Mesodermal cell (in vitro differentiated cells): ENCODE measurements at regions not wholly inside any gene's neighbourhood (a gene's known extent, or its start where the extent isn't known, plus 50 kb on each side); places are given as distances from the start of the nearest gene placed in this dataset.

Experiments
- H3K27ac ChIP-seq: 2 replicates; pipeline ENCODE4 v1.7.0; 2013; ENCODE audit warnings: mild to moderate bottlenecking, low read depth, low read length, moderate library complexity; ENCODE audit not compliant: severe bottlenecking
- H3K36me3 ChIP-seq: 2 replicates; pipeline ENCODE4 v1.7.1; 2013; ENCODE audit warnings: mild to moderate bottlenecking, low read length, moderate library complexity; ENCODE audit not compliant: control insufficient read depth, insufficient read depth
- H3K4me1 ChIP-seq: one replicate; pipeline ENCODE4 v1.7.1; 2013; ENCODE audit warnings: mild to moderate bottlenecking, low read length; ENCODE audit not compliant: insufficient read depth, control insufficient read depth, poor library complexity, severe bottlenecking
- H3K4me3 ChIP-seq: 2 replicates; pipeline ENCODE4 v1.7.0; 2013; ENCODE audit warnings: low read length, control low read depth, mild to moderate bottlenecking; ENCODE audit not compliant: insufficient read depth, poor library complexity, severe bottlenecking; ENCODE audit errors: extremely low read depth
- H3K9me3 ChIP-seq: 2 replicates; pipeline ENCODE4 v1.7.1; 2013; ENCODE audit warnings: mild to moderate bottlenecking, low read length, moderate library complexity; ENCODE audit not compliant: control insufficient read depth
- WGBS, 2 experiments: methylation state at CpG; one replicate each; pipeline ENCODE4 v1.1.5; 2013; ENCODE audit warnings: missing lambda C conversion rate in 2 of 2; ENCODE audit not compliant: insufficient coverage in 2 of 2; 5-methylcytosine and 5-hydroxymethylcytosine counted together

DNA sequence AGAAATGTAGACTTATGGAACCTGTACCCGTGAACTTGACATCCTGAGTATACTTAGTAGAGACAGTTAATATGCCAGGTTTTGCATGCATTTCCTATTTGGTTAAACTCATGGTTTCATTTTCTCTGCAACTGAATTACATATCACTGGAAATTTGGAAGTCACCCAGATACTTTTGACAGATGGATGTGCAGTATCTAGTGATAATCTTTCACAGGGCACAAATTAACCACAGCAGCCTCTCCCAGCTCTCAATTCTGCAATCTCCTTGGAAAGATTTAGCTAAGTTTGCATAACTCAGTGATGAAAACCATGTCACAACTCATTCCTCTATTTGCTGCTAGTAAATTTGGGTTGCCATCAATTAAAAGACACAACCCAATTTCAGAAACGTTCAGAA is 162.3 kb upstream of the TPM1 start:
- WGBS, 2 experiments: 90 to 100% methylated on average over 1 of the region's 2 CpGs
- Histone ChIP-seq H3K4me1 (peaks cover 11% of the 10 kb centered on the region), H3K4me3 (no peak overlapping the region)

DNA sequence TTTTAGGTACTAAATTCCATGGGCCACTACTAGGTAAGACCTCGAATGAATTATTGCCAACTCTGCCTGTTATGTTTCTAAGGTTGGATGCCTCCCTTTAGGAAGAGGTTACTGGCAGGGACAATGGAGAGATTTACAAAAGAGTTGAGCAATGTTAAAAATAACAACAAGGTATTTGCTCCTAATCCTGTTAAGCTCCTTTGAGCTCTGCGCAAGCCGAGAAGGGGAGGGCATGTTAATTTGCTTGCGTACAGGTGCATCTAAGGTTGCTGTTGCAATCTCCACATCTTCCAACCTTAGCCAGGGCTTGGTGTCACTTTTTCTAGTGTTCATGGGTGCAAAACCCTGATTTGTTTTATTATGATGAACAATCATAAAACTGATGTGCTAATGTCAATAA is 161.5 kb upstream of the TPM1 start:
- Histone ChIP-seq H3K4me3 (no peak overlapping the region), H3K27ac (no peak overlapping the region), H3K36me3 (no peaks in the 10 kb centered on the region), H3K4me1 (peaks cover 11% of the 10 kb centered on the region), H3K9me3 (no peaks in the 10 kb centered on the region)
- 92 to 95% methylated on average over 3 to 4 of the region's 4 CpGs for WGBS, 2 experiments

More for the DNA sequence above, 162.3 kb upstream of the TPM1 start:
- Histone ChIP-seq H3K27ac (no peak overlapping the region), H3K36me3 (no peaks in the 10 kb centered on the region), H3K9me3 (no peaks in the 10 kb centered on the region)

DNA sequence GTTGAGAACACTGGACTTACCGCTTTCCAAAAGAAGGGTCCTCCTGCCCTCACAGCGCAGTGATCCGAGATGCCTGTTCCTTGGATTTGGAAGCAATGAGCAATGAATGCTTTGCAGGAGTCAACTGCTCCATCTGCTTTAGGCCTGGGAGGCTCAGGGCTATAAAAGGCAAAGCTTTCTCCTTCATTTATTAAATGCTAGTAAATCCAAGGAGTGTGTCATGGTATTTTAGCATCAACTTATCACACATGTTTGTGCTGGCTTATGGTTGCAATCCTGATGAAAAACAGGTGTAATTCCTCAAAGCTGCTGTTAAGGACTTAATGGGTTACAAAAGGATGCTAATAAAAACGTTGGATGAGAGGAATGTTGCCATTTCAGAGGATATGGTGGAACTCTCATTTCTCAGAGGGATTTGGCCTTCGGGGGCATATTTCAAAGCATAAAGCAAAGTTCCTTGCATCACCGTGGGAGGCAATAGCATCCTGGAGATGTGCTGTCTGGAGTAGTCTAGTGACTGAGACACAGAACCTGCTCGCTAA is 158.5 kb upstream of the TPM1 start:
- WGBS, 2 experiments: 85 to 86% methylated on average over 7 of the region's 7 CpGs
- Histone ChIP-seq H3K36me3 (no peaks in the 10 kb centered on the region), H3K9me3 (no peaks in the 10 kb centered on the region), H3K27ac (no peak overlapping the region), H3K4me1 (peaks cover 28% of the 10 kb centered on the region), H3K4me3 (no peak overlapping the region)

GRCh38 chr15:62886431-62887071 is 156.0 kb upstream of the TPM1 start:
- Histone ChIP-seq H3K4me1 (peaks cover 22% of the 10 kb centered on the region), H3K27ac (peak overlapping the region; percentile 63), H3K4me3 (no peak overlapping the region), H3K9me3 (no peaks in the 10 kb centered on the region), H3K36me3 (no peaks in the 10 kb centered on the region)
- 24 to 27% methylated on average over 5 to 9 of the region's 13 CpGs for WGBS, 2 experiments

DNA sequence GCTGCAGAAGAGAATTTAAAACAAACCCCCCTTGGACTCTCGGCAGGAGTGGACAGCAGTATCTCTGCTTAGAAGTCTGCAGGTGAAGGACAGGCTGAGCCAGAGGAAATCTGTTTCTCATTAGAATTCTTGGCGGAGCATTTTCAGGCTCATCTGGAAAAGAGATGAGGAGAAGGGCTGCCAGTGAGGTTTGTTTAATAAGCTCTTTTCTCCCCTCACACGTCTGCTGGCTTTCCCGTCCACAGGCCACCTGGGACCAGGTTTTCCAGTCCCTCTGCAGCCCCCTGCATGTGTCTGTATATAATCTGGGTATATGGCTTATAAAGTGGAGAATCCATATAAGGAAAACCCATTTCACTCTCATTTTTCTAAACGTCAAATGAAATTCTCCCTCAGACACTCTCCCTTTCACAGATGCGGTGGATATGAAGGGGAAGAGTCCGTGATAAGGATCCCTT is 155.4 kb upstream of the TPM1 start:
- Histone ChIP-seq H3K4me3 (no peak overlapping the region), H3K27ac (peak overlapping the region; percentile 63), H3K4me1 (peaks cover 22% of the 10 kb centered on the region), H3K36me3 (no peaks in the 10 kb centered on the region), H3K9me3 (no peaks in the 10 kb centered on the region)
- 69% methylated on average over 4 of the region's 7 CpGs; no CpG with 5 or more reads in 1 of the 2 experiments for WGBS, 2 experiments

GRCh38 chr15:62888623-62889022 is 153.9 kb upstream of the TPM1 start:
- peaks cover 17% of the 10 kb centered on the region for H3K4me1 ChIP-seq
- H3K27ac ChIP-seq: no peak overlapping the region
- 90 to 92% methylated on average over 2 to 3 of the region's 3 CpGs for WGBS, 2 experiments
- H3K9me3 ChIP-seq: no peaks in the 10 kb centered on the region
- H3K4me3 ChIP-seq: no peak overlapping the region
- H3K36me3 ChIP-seq: no peaks in the 10 kb centered on the region

GRCh38 chr15:62889141-62889661 is 153.3 kb upstream of the TPM1 start:
- 92 to 94% methylated on average over 2 to 5 of the region's 7 CpGs for WGBS, 2 experiments
- Histone ChIP-seq H3K27ac (no peak overlapping the region), H3K4me3 (no peak overlapping the region)

DNA sequence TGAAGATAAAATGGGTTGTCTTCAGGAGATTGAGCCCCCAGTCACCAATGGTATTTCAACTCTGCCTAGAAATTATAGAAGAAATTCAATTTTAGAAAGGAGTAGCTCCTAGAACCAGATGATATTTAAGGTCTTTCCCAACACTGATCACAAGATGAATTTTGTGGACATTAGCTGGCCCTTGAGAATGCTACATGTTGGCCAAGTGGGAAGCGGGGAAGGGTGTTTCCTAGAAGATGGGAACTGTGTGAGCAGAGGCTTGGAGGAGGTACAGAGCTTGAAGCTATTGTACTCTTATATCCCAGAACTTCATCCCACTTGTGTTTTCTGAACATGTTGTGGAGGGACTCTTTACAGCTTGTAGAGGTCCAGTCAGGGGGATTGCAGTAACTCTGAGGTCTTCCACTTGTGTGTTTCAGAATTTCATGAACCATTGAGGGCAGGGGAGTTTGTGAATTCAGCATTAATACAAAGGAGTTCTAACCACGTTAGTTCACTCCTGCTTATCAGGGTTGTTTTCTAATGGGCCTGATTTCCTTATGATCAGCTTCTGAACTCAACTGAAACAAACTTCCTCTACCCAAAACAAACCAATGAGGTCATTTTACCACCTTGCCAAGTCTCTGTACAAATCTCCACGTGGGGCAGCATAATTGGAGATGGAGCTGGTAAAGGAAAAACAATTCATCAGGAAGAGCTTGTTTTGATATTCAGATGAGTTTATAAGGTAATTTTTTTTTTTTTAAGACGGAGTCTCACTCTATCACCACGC is 152.6 kb upstream of the TPM1 start:
- H3K27ac ChIP-seq: no peak overlapping the region
- H3K36me3 ChIP-seq: no peaks in the 10 kb centered on the region
- WGBS, 2 experiments: 94 to 100% methylated on average over 1 to 3 of the region's 5 CpGs
- H3K4me3 ChIP-seq: no peak overlapping the region
- peaks cover 30% of the 10 kb centered on the region for H3K4me1 ChIP-seq
- no peaks in the 10 kb centered on the region for H3K9me3 ChIP-seq

More at GRCh38 chr15:62889141-62889661, 153.3 kb upstream of the TPM1 start:
- H3K36me3 ChIP-seq: no peaks in the 10 kb centered on the region
- H3K9me3 ChIP-seq: no peaks in the 10 kb centered on the region
- peaks cover 23% of the 10 kb centered on the region for H3K4me1 ChIP-seq

GRCh38 chr15:62894322-62895085 is 148.0 kb upstream of the TPM1 start:
- no peaks in the 10 kb centered on the region for H3K9me3 ChIP-seq
- H3K4me3 ChIP-seq: no peak overlapping the region
- WGBS, 2 experiments: 93% methylated on average over 5 of the region's 10 CpGs
- H3K36me3 ChIP-seq: no peaks in the 10 kb centered on the region
- peaks cover 48% of the 10 kb centered on the region for H3K4me1 ChIP-seq
- H3K27ac ChIP-seq: peak overlapping the region; percentile 100

GRCh38 chr15:62895139-62895866 is 147.2 kb upstream of the TPM1 start:
- no peaks in the 10 kb centered on the region for H3K36me3 ChIP-seq
- H3K4me1 ChIP-seq: peaks cover 48% of the 10 kb centered on the region
- WGBS, 2 experiments: 79% methylated on average over 4 to 5 of the region's 6 CpGs
- H3K9me3 ChIP-seq: no peaks in the 10 kb centered on the region
- H3K4me3 ChIP-seq: no peak overlapping the region
- H3K27ac ChIP-seq: peak overlapping the region; percentile 100
